IPS-18a (cell line): ENCODE measurements at regions not wholly inside any gene's neighbourhood (a gene's known extent, or its start where the extent isn't known, plus 50 kb on each side); places are given as distances from the start of the nearest gene placed in this dataset.

Source experiments
- H3K27ac ChIP-seq: one replicate; pipeline ENCODE4 v1.5.1; 2013; ENCODE audit warnings: low read length
- H3K27me3 ChIP-seq: one replicate; pipeline ENCODE4 v1.6.1; 2013; ENCODE audit warnings: mild to moderate bottlenecking, low read length; ENCODE audit not compliant: control insufficient read depth, insufficient read depth
- H3K36me3 ChIP-seq: one replicate; pipeline ENCODE4 v1.6.1; 2013; ENCODE audit warnings: low read depth, low read length; ENCODE audit not compliant: control insufficient read depth
- H3K4me1 ChIP-seq: one replicate; pipeline ENCODE4 v1.6.1; 2013; ENCODE audit warnings: low read depth, low read length; ENCODE audit not compliant: control insufficient read depth
- H3K4me3 ChIP-seq: one replicate; pipeline ENCODE4 v1.5.1; 2013; ENCODE audit warnings: low read length
- H3K9ac ChIP-seq: one replicate; pipeline ENCODE4 v1.6.1; 2013; ENCODE audit warnings: mild to moderate bottlenecking, low read length, moderate library complexity
- H3K9me3 ChIP-seq: one replicate; pipeline ENCODE4 v1.6.1; 2013; ENCODE audit warnings: low read depth, low read length; ENCODE audit not compliant: control insufficient read depth

DNA sequence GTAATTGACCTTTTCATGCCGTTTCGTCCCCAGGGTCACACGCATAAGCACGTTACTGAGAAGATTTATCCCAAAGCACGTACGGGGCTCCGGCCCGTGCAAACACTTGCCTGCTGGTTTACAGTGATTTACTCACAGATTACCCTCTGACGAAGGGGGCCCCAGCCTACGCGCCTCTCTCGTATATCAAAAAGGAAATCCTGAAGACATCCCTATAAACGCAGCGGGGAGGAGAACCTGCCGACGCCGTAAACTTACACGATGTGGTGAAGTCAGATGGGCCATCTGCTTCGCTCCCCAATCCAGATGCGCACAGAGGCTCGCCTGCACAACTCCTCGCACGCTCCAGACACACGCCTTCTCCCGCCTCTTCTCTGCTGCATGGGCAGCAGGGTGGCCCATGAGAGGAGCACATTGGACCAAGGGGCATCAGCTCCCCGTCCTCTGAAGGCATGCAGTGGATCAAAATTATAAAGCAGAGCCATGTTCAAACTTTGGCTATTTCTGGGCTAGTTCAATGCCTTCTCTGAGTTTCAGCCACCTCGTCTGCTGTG lies 123.6 kb downstream of the MN1 start:
- no peak overlapping the region for H3K4me3 ChIP-seq
- no peaks in the 10 kb centered on the region for H3K27me3 ChIP-seq
- peaks cover 21% of the 10 kb centered on the region for H3K4me1 ChIP-seq
- H3K27ac ChIP-seq: no peak overlapping the region
- H3K9me3 ChIP-seq: no peaks in the 10 kb centered on the region
- H3K36me3 ChIP-seq: no peaks in the 10 kb centered on the region
- no peak overlapping the region for H3K9ac ChIP-seq

DNA sequence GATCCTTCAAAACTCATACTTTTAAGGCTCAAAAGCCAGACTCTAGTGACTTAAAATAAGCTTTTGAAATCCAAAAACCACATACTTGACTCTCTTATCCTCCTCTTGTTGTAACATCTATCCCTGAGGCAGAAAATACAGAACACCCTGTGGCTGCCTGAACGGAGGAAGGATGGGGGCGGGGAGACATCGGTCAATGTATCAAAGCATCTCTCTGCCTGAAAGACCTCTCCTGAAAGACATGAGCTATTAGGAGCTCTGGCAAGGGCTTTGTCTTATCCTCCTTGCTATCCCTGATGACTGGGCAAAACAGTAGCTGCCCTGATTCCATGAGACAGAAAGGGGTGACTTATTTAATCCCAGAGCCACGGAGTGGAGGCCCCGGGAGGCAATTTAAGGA lies 122.4 kb downstream of the MN1 start:
- Histone ChIP-seq H3K9ac (no peak overlapping the region), H3K4me1 (peaks cover 23% of the 10 kb centered on the region), H3K9me3 (no peaks in the 10 kb centered on the region), H3K4me3 (no peak overlapping the region), H3K27ac (no peak overlapping the region), H3K27me3 (no peaks in the 10 kb centered on the region), H3K36me3 (no peaks in the 10 kb centered on the region)

GRCh38 chr22:27679693-27680488 lies 121.7 kb downstream of the MN1 start:
- no peaks in the 10 kb centered on the region for H3K9me3 ChIP-seq
- no peak overlapping the region for H3K27ac ChIP-seq
- H3K36me3 ChIP-seq: no peaks in the 10 kb centered on the region
- no peak overlapping the region for H3K9ac ChIP-seq
- H3K4me1 ChIP-seq: peaks cover 23% of the 10 kb centered on the region
- no peaks in the 10 kb centered on the region for H3K27me3 ChIP-seq
- H3K4me3 ChIP-seq: no peak overlapping the region

DNA sequence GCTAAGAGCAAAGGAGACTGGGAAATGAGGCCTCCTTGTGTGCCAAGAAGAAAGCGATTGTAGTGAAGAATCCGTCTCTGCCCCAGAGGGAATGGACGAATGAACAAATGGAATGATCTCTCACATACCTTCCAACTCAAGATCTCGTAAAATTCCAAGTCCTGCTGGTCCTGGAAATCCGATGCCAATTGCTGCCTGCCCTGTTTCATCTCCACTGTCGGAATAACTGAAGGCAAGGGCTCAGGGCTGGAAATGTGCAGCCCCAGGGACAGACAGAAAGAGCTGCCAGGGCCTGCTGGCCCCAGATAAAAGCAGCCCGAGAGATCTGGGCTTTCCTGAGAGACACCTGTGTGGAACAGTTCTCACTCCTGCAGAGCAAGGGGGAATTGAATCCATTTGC lies 120.9 kb downstream of the MN1 start:
- Histone ChIP-seq H3K4me3 (no peak overlapping the region), H3K36me3 (no peaks in the 10 kb centered on the region), H3K9me3 (no peaks in the 10 kb centered on the region), H3K27me3 (no peaks in the 10 kb centered on the region), H3K4me1 (peaks cover 23% of the 10 kb centered on the region), H3K27ac (no peak overlapping the region), H3K9ac (no peak overlapping the region)

- no peaks in the 10 kb centered on the region for H3K9me3 ChIP-seq
- no peak overlapping the region for H3K4me3 ChIP-seq
- H3K27me3 ChIP-seq: no peaks in the 10 kb centered on the region
- H3K4me1 ChIP-seq: peaks cover 23% of the 10 kb centered on the region
- H3K27ac ChIP-seq: no peak overlapping the region
- H3K36me3 ChIP-seq: no peaks in the 10 kb centered on the region
- no peak overlapping the region for H3K9ac ChIP-seq
These were observed 120.5 kb downstream of the MN1 start for GRCh38 chr22:27681037-27681436.

- peaks cover 23% of the 10 kb centered on the region for H3K4me1 ChIP-seq
These were observed 119.1 kb downstream of the MN1 start for GRCh38 chr22:27682437-27682836.

GRCh38 chr22:27684901-27685300 lies 116.7 kb downstream of the MN1 start:
- Histone ChIP-seq H3K4me3 (no peak overlapping the region), H3K36me3 (no peaks in the 10 kb centered on the region), H3K27ac (no peak overlapping the region), H3K27me3 (no peaks in the 10 kb centered on the region), H3K9me3 (no peaks in the 10 kb centered on the region), H3K4me1 (peaks cover 13% of the 10 kb centered on the region), H3K9ac (no peak overlapping the region)

More at GRCh38 chr22:27682437-27682836, 119.1 kb downstream of the MN1 start:
- Histone ChIP-seq H3K27me3 (no peaks in the 10 kb centered on the region), H3K9me3 (no peaks in the 10 kb centered on the region), H3K36me3 (no peaks in the 10 kb centered on the region), H3K9ac (no peak overlapping the region), H3K27ac (no peak overlapping the region), H3K4me3 (no peak overlapping the region)

- peaks cover 13% of the 10 kb centered on the region for H3K4me1 ChIP-seq
- H3K9ac ChIP-seq: no peak overlapping the region
- H3K27me3 ChIP-seq: no peaks in the 10 kb centered on the region
- H3K4me3 ChIP-seq: no peak overlapping the region
- no peak overlapping the region for H3K27ac ChIP-seq
- H3K9me3 ChIP-seq: no peaks in the 10 kb centered on the region
- H3K36me3 ChIP-seq: no peaks in the 10 kb centered on the region
These were observed 116.0 kb downstream of the MN1 start for GRCh38 chr22:27685515-27685914.

- no peaks in the 10 kb centered on the region for H3K36me3 ChIP-seq
- H3K4me3 ChIP-seq: no peak overlapping the region
- peaks cover 13% of the 10 kb centered on the region for H3K4me1 ChIP-seq
- H3K9ac ChIP-seq: no peak overlapping the region
- H3K27ac ChIP-seq: no peak overlapping the region
- no peaks in the 10 kb centered on the region for H3K9me3 ChIP-seq
- H3K27me3 ChIP-seq: no peaks in the 10 kb centered on the region
These were observed 115.6 kb downstream of the MN1 start for GRCh38 chr22:27685970-27686369.

GRCh38 chr22:27686534-27686933 lies 115.0 kb downstream of the MN1 start:
- H3K36me3 ChIP-seq: no peaks in the 10 kb centered on the region

DNA sequence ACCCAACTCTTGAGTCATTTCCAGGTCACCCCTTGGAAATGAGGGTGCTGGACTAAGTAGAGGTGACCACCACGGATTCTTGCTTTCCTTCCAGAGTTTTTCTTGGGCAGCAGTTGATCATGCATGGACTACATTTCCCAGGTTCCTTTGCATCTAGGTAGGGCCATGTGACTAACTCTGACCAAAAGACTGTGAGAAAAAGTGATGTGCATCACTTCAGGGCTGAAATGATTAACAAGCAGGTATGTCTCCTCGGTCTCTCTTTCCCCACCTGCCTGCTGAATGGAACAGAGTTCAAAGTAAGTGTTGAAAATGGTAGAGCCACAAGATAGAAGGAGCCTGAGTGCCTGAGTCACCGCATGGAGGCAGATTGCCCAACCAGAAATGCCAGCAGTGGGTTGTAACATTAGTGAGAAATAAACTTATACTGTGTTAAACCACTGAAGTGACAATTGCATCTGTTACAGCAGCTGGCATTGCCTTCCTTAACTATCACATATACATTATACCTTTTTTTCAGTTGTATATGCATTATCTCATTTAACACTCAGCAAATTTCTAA lies 113.5 kb downstream of the MN1 start:
- no peaks in the 10 kb centered on the region for H3K9me3 ChIP-seq

More at GRCh38 chr22:27686534-27686933, 115.0 kb downstream of the MN1 start:
- H3K9ac ChIP-seq: no peak overlapping the region
- H3K4me1 ChIP-seq: peaks cover 13% of the 10 kb centered on the region
- no peak overlapping the region for H3K4me3 ChIP-seq
- H3K27me3 ChIP-seq: no peaks in the 10 kb centered on the region
- no peaks in the 10 kb centered on the region for H3K9me3 ChIP-seq
- H3K27ac ChIP-seq: no peak overlapping the region

GRCh38 chr22:27689664-27690063 lies 111.9 kb downstream of the MN1 start:
- Histone ChIP-seq H3K4me1 (no peaks in the 10 kb centered on the region), H3K27ac (no peak overlapping the region), H3K9ac (no peak overlapping the region), H3K36me3 (no peaks in the 10 kb centered on the region), H3K4me3 (no peak overlapping the region), H3K27me3 (no peaks in the 10 kb centered on the region), H3K9me3 (no peaks in the 10 kb centered on the region)

More for the DNA sequence above, 113.5 kb downstream of the MN1 start:
- peaks cover under 1% of the 10 kb centered on the region for H3K4me1 ChIP-seq
- no peaks in the 10 kb centered on the region for H3K36me3 ChIP-seq
- H3K27me3 ChIP-seq: no peaks in the 10 kb centered on the region
- H3K4me3 ChIP-seq: no peak overlapping the region
- H3K27ac ChIP-seq: no peak overlapping the region
- no peak overlapping the region for H3K9ac ChIP-seq
